ENCODE measurements at regions not wholly inside any gene's neighbourhood (a gene's known extent, or its start where the extent isn't known, plus 50 kb on each side); places are given as distances from the start of the nearest gene placed in this dataset.

- Histone ChIP-seq H3K27me3 (ENCODE audit: insufficient read depth, low read length) (no peaks in the 10 kb centered on the region), H2AFZ (ENCODE audit: low read length) (no peak overlapping the region), H3K23ac (ENCODE audit: insufficient read length, low read depth, low read length) (no peak overlapping the region), H2BK12ac (ENCODE audit: insufficient read length, low read depth, low read length) (no peak overlapping the region), H3K9ac (ENCODE audit: extremely low read depth, insufficient read length, low read length) (no peak overlapping the region), H3K4me1 (ENCODE audit: insufficient read depth, low read length) (no peaks in the 10 kb centered on the region; the same call in 1 of the 2 replicates), H2BK15ac (ENCODE audit: low read depth, low read length) (no peak overlapping the region), H3T11ph (ENCODE audit: low read length) (no peak overlapping the region), H3K14ac (ENCODE audit: insufficient read depth, low read length) (no peak overlapping the region), H3K23me2 (ENCODE audit: insufficient read length, low read depth, low read length, poor library complexity, severe bottlenecking) (no peaks in the 10 kb centered on the region), H2BK120ac (ENCODE audit: low read depth, low read length, poor library complexity, severe bottlenecking) (no peak overlapping the region), H4K5ac (ENCODE audit: insufficient read length, low read depth, low read length) (no peak overlapping the region), H3K9me3 (ENCODE audit: control insufficient read depth, low read depth, low read length) (no peaks in the 10 kb centered on the region), H3K56ac (ENCODE audit: insufficient read length, low read depth, low read length) (no peak overlapping the region), H3K4me2 (ENCODE audit: insufficient read depth, insufficient read length, low read length) (no peak overlapping the region), H3K4ac (ENCODE audit: low read depth, low read length) (no peak overlapping the region), H2BK5ac (ENCODE audit: insufficient read length, low read length) (no peak overlapping the region), H3K79me1 (ENCODE audit: insufficient read depth, low read depth, low read length, poor library complexity, severe bottlenecking) (no peaks in the 10 kb centered on the region), H2BK20ac (ENCODE audit: low read depth, low read length, poor library complexity, severe bottlenecking) (no peak overlapping the region), H3K27ac (ENCODE audit: insufficient read length, low read depth, low read length) (no peak overlapping the region), H4K91ac (ENCODE audit: insufficient read length, low read depth, low read length) (no peak overlapping the region), H2AK5ac (ENCODE audit: insufficient read length, low read length) (no peak overlapping the region), H4K8ac (replicated peaks; ENCODE audit: insufficient read length, low read depth, low read length) (no peak overlapping the region), H3K79me2 (ENCODE audit: insufficient read depth, low read length) (no peaks in the 10 kb centered on the region), H3K18ac (ENCODE audit: insufficient read length, low read depth, low read length) (no peak overlapping the region), H4K20me1 (ENCODE audit: control insufficient read depth, insufficient read depth, insufficient read length) (no peaks in the 10 kb centered on the region)
- no peak for DNase-seq
- no CpG with 5 or more reads among the region's 6 CpGs for WGBS (ENCODE audit: extremely low coverage, insufficient read length, low lambda C conversion rate)
- H3K4me1 Mint-ChIP-seq, result 0 out of 4 replicates have a peak, but pooled peaks cover 0 to 2% of the 10 kb centered on the region in 2 experiments
- H3K4me3 Mint-ChIP-seq, result no peak overlapping the region
- TF ChIP-seq CTCF (conservative IDR thresholded peaks at IDR 0.05), result no peak
- H3K36me3 Mint-ChIP-seq (ENCODE audit: insufficient read depth in 1 of 3, low read depth in 3 of 3), result peaks cover 3 to 9% (median 7%) of the 10 kb centered on the region in 3 experiments; a peak in 4 of 7 replicates
- no peaks in the 10 kb centered on the region for H3K27me3 Mint-ChIP-seq (ENCODE audit: low read depth)
- peaks cover 3 to 10% of the 10 kb centered on the region in 2 experiments; a peak in 3 of 5 replicates for H3K9me3 Mint-ChIP-seq
- H3K27ac Mint-ChIP-seq, result no peak overlapping the region
Measured at GRCh38 chr7:7114575-7115291, 67.6 kb upstream of the C1GALT1 start.
